GM12878 (cell line): ENCODE measurements at regions not wholly inside any gene's neighbourhood (a gene's known extent, or its start where the extent isn't known, plus 50 kb on each side); places are given as distances from the start of the nearest gene placed in this dataset.

Source experiments
- ATAC-seq: fragments of 200-7000 bp; cut with Tn5 transposase; 3 replicates; pipeline ENCODE4 v1.9.1; 2020; ENCODE audit warnings: mild to moderate bottlenecking, moderate library complexity
- BruUV-seq: library from RNA; stranded (reverse); fragments of 400-500 nt; replicated peaks from 2 replicates; lab custom pipeline; 2021; lab: Mats Ljungman, UMichigan
- CTCF ChIA-PET: fragments of 300-600 bp; sonication (Branson Sonifier 250); formaldehyde crosslinking; extraction: SDS; loops from one replicate; lab custom pipeline; 2021; ENCODE audit warnings: inconsistent platforms; lab: Yijun Ruan, JAX
- POLR2A ChIA-PET: fragments of 350-600 bp; formaldehyde crosslinking; extraction: SDS; loops from one replicate; lab custom pipeline; 2021; ENCODE audit warnings: inconsistent platforms; lab: Charles Lee
- RAD21 ChIA-PET: fragments of 300-600 bp; sonication (Branson Sonifier 250); formaldehyde crosslinking; loops from one replicate; lab custom pipeline; 2023; ENCODE audit warnings: antibody characterized with exemption; ENCODE audit not compliant: unreplicated experiment; lab: Charles Lee
- SMC1A ChIA-PET: fragments of 300-600 bp; sonication (Branson Sonifier 250); formaldehyde crosslinking; loops from one replicate; lab custom pipeline; 2023; ENCODE audit not compliant: unreplicated experiment, uncharacterized antibody; lab: Charles Lee
- DNase-seq: peaks from one replicate; pipeline ENCODE4 v3.0.0-alpha.2; 2011; ENCODE audit warnings: low read depth, low spot score
- FAIRE-seq: peaks from 3 replicates; lab custom pipeline; 2011; peaks lifted over from hg19 to GRCh38; lab: Jason Lieb, UNC
- H2AFZ ChIP-seq: 2 replicates; pipeline ENCODE4 v1.6.0; 2011; ENCODE audit warnings: low read depth, low read length, control low read depth; ENCODE audit not compliant: control insufficient read depth
- H3K27ac ChIP-seq: 2 replicates; pipeline ENCODE4 v1.5.1; 2011; ENCODE audit warnings: control low read depth; ENCODE audit not compliant: control insufficient read depth, insufficient read depth
- H3K27me3 ChIP-seq, 2 experiments: replicated peaks in 1 of 2; 2 replicates each; pipeline versions ENCODE4 v1.6.0 to v1.6.1; 2011; ENCODE audit warnings: low read length in 1 of 2; ENCODE audit not compliant: control insufficient read depth in 2 of 2, insufficient read depth in 2 of 2
- H3K36me3 ChIP-seq, 2 experiments: 2 replicates each; pipeline ENCODE4 v1.5.1; 2011; ENCODE audit warnings: low read length in 1 of 2; ENCODE audit not compliant: control insufficient read depth in 2 of 2, insufficient read depth in 2 of 2
- H3K4me1 ChIP-seq: 2 replicates; pipeline ENCODE4 v1.6.1; 2011; ENCODE audit warnings: mild to moderate bottlenecking, low read length, moderate library complexity, mixed read lengths; ENCODE audit not compliant: control insufficient read depth, insufficient read depth
- H3K4me2 ChIP-seq: 2 replicates; pipeline ENCODE4 v1.6.0; 2011; ENCODE audit warnings: control low read depth; ENCODE audit not compliant: control insufficient read depth, insufficient read depth
- H3K4me3 ChIP-seq: fragments of 200-600 bp; sonication (generic); 2 replicates; pipeline ENCODE4 v1.5.1; 2016
- H3K79me2 ChIP-seq: 2 replicates; pipeline ENCODE4 v1.6.0; 2011; ENCODE audit warnings: low read length; ENCODE audit not compliant: control insufficient read depth, insufficient read depth
- H3K9ac ChIP-seq: 2 replicates; pipeline ENCODE4 v1.8.0; 2011; ENCODE audit warnings: low read length, control low read depth, mixed read lengths; ENCODE audit not compliant: control insufficient read depth, insufficient read depth
- H3K9me3 ChIP-seq: replicated peaks from 3 replicates; pipeline ENCODE4 v1.5.1; 2011; ENCODE audit warnings: mild to moderate bottlenecking, low read length; ENCODE audit not compliant: control insufficient read depth, insufficient read depth
- H4K20me1 ChIP-seq: 2 replicates; pipeline ENCODE4 v1.6.0; 2011; ENCODE audit not compliant: control insufficient read depth, insufficient read depth
- BACH1 ChIP-seq: fragments of 450-650 bp; IDR thresholded peaks from 2 replicates; pipeline ENCODE4 v1.6.1; 2017; ENCODE audit warnings: mild to moderate bottlenecking, borderline replicate concordance
- CBFB ChIP-seq: IDR thresholded peaks from 2 replicates; pipeline ENCODE4 v1.6.1; 2016; ENCODE audit warnings: antibody characterized with exemption, low read depth
- CBX3 ChIP-seq: fragments of 200-600 bp; sonication (generic); IDR thresholded peaks from 2 replicates; pipeline ENCODE4 v1.6.1; 2016; ENCODE audit warnings: low read depth, borderline replicate concordance
- CBX5 ChIP-seq: sonication (generic); IDR thresholded peaks from 2 replicates; pipeline ENCODE4 v1.6.1; 2016; ENCODE audit warnings: low read depth, moderate library complexity, mild to moderate bottlenecking, inconsistent platforms
- ELK1 ChIP-seq: IDR thresholded peaks from 2 replicates; pipeline ENCODE4 v1.6.1; 2012; ENCODE audit warnings: low read depth, low read length, improper control_type of control experiment
- FOS ChIP-seq: IDR thresholded peaks from 3 replicates; pipeline ENCODE4 v1.6.1; 2011; ENCODE audit warnings: borderline replicate concordance; ENCODE audit not compliant: insufficient read length; ENCODE audit errors: extremely low read depth
- MAX ChIP-seq: IDR thresholded peaks from 2 replicates; pipeline ENCODE4 v1.6.1; 2012; ENCODE audit warnings: low read depth, low read length, improper control_type of control experiment
- NR2C1 ChIP-seq: fragments of 450-650 bp; IDR thresholded peaks from 2 replicates; pipeline ENCODE4 v1.6.1; 2017; ENCODE audit warnings: antibody characterized with exemption, mild to moderate bottlenecking, moderate library complexity
- PAX8 ChIP-seq: fragments of 450-650 bp; IDR thresholded peaks from 2 replicates; pipeline ENCODE4 v1.6.1; 2017; ENCODE audit warnings: mild to moderate bottlenecking, moderate library complexity
- PKNOX1 ChIP-seq: fragments of 450-650 bp; IDR thresholded peaks from 2 replicates; pipeline ENCODE4 v1.6.1; 2016; ENCODE audit warnings: mild to moderate bottlenecking
- RAD21 ChIP-seq: IDR thresholded peaks from 2 replicates; pipeline ENCODE4 v1.6.1; 2011; ENCODE audit warnings: mild to moderate bottlenecking, low read depth, low read length, moderate library complexity; ENCODE audit not compliant: insufficient read depth
- RBBP5 ChIP-seq: fragments of 200-600 bp; sonication (generic); conservative IDR thresholded peaks from 2 replicates; pipeline ENCODE4 v1.6.1; 2016
- RUNX3 ChIP-seq: IDR thresholded peaks from 2 replicates; pipeline ENCODE4 v1.6.1; 2012; ENCODE audit warnings: low read length, inconsistent platforms
- SP1 ChIP-seq: IDR thresholded peaks from one replicate; pipeline ENCODE4 v1.6.1; 2011; ENCODE audit warnings: low read depth, low read length
- TCF12 ChIP-seq: IDR thresholded peaks from 2 replicates; pipeline ENCODE4 v1.6.1; 2011; ENCODE audit warnings: low read depth, mild to moderate bottlenecking, low read length
- ZSCAN29 ChIP-seq: fragments of 450-650 bp; IDR thresholded peaks from 2 replicates; pipeline ENCODE4 v1.6.1; 2017; ENCODE audit warnings: mild to moderate bottlenecking, moderate library complexity
- WGBS: methylation state at CpG from one replicate; pipeline ENCODE4 v1.1.6; 2016; ENCODE audit warnings: low lambda C conversion rate; ENCODE audit not compliant: insufficient replicate concordance, insufficient coverage; ENCODE audit errors: missing lambda C conversion rate; 5-methylcytosine and 5-hydroxymethylcytosine counted together
- in situ Hi-C: fragments of 300-500 bp; cut with MboI; formaldehyde crosslinking; loops from 9 replicates; pipeline ENCODE4 v1.14.3; 2018; ENCODE audit warnings: mixed read lengths
- intact Hi-C: fragments of 100-400 bp; cut with micrococcal nuclease; formaldehyde crosslinking; loops from one replicate; pipeline ENCODE4 v1.14.2; 2022; ENCODE audit not compliant: unreplicated experiment

GRCh38 chr5:56617998-56618397, 197.4 kb upstream of the MAP3K1 start:
- no peak overlapping the region for H3K4me2 ChIP-seq
- DNase-seq (no peak), ATAC-seq (no peak), FAIRE-seq (no peak)
- H3K9ac ChIP-seq, result no peak overlapping the region
- peaks cover 5% of the 10 kb centered on the region; the same call in 2 of the 3 replicates for H3K9me3 ChIP-seq
- ChIA-PET CTCF (no interaction called here), POLR2A (no interaction called here), SMC1A (interaction anchor here (0.6 to 2.0 kb wide), 4 partner anchors 10 to 347 kb away, joined by 3 to 7 read pairs (median 4); no protein-coding TSS in a partner anchor), RAD21 (interaction anchor here (1.0 kb wide), 1 partner anchor 24 kb away, joined by 3 read pairs; no protein-coding TSS in a partner anchor)
- no peak overlapping the region for H3K27ac ChIP-seq
- TF ChIP-seq SP1 (no peak), TCF12 (no peak), CBX3 (no peak), RBBP5 (no peak), ELK1 (no peak), MAX (no peak), PAX8 (no peak), RUNX3 (no peak), BACH1 (no peak), PKNOX1 (no peak), FOS (no peak), CBX5 (no peak), CBFB (no peak), RAD21 (no peak), ZSCAN29 (no peak), NR2C1 (no peak)
- H4K20me1 ChIP-seq, result no peaks in the 10 kb centered on the region
- in situ Hi-C loops, result no loop called here
- no peaks in the 10 kb centered on the region; the same call in 1 of the 2 replicates for H3K4me1 ChIP-seq
- H3K27me3 ChIP-seq, result no peaks in the 10 kb centered on the region
- no peak overlapping the region for H2AFZ ChIP-seq
- H3K36me3 ChIP-seq, result no peaks in the 10 kb centered on the region
- H3K4me3 ChIP-seq, result no peak overlapping the region
- H3K79me2 ChIP-seq, result no peaks in the 10 kb centered on the region
- intact Hi-C loops, result no loop called here
- no TSS peak for BruUV-seq
- 37% methylated on average over 4 of the region's 4 CpGs for WGBS
